ENCODE measurements at regions not wholly inside any gene's neighbourhood (a gene's known extent, or its start where the extent isn't known, plus 50 kb on each side); places are given as distances from the start of the nearest gene placed in this dataset.

DNA sequence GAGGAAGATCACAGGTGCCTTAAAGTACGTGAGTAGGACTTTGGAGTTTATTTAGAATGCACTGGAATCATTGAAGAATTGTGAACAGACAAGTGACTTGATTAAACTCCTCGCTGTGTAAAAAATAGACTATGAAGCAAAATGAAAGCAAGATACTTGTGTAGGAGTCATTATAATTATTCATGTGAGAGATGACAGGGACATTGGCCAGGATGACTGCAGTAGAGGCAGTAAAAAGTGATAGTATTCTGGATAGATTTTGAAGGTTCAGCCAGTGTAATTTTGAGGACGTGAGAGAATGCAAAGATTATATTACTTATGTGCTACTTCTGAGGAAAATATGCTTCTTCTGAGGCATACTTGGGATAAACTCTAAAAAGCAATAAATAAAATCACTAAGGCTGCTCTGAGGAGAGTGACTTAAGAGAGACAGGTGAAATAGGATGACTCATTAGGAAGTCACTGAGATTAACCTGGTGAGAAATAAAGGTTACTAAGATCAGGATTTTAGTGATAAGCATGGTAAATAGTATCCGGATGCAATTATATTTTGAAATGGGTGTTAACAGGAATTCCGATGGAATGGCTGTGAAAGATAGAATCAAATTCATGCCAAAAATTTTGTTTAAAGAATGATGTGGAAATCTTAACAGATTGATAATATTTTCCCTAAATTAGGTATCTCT lies 202.0 kb downstream of the CENPW start:
- Histone ChIP-seq H4K8ac (replicated peaks; ENCODE audit: insufficient read length, low read depth, low read length) (no peak overlapping the region), H3K23ac (ENCODE audit: insufficient read length, low read depth, low read length) (no peak overlapping the region), H3K27me3 (ENCODE audit: insufficient read depth, low read length) (no peaks in the 10 kb centered on the region), H2AK5ac (ENCODE audit: insufficient read length, low read length) (no peak overlapping the region), H4K20me1 (ENCODE audit: control insufficient read depth, insufficient read depth, insufficient read length) (no peaks in the 10 kb centered on the region), H4K91ac (ENCODE audit: insufficient read length, low read depth, low read length) (no peak overlapping the region), H2AFZ (ENCODE audit: low read length) (no peak overlapping the region), H3K4me2 (ENCODE audit: insufficient read depth, insufficient read length, low read length) (no peak overlapping the region), H3K56ac (ENCODE audit: insufficient read length, low read depth, low read length) (no peak overlapping the region), H3K79me1 (ENCODE audit: insufficient read depth, low read depth, low read length, poor library complexity, severe bottlenecking) (no peaks in the 10 kb centered on the region), H3K14ac (ENCODE audit: insufficient read depth, low read length) (no peak overlapping the region), H3K18ac (ENCODE audit: insufficient read length, low read depth, low read length) (no peak overlapping the region), H3T11ph (ENCODE audit: low read length) (no peak overlapping the region), H2BK5ac (ENCODE audit: insufficient read length, low read length) (no peak overlapping the region), H2BK120ac (ENCODE audit: low read depth, low read length, poor library complexity, severe bottlenecking) (no peak overlapping the region), H3K4me1 (ENCODE audit: insufficient read depth, low read length) (no peaks in the 10 kb centered on the region; the same call in 1 of the 2 replicates), H2BK20ac (ENCODE audit: low read depth, low read length, poor library complexity, severe bottlenecking) (no peak overlapping the region), H3K79me2 (ENCODE audit: insufficient read depth, low read length) (no peaks in the 10 kb centered on the region), H3K9ac (ENCODE audit: extremely low read depth, insufficient read length, low read length) (no peak overlapping the region), H4K5ac (ENCODE audit: insufficient read length, low read depth, low read length) (no peak overlapping the region), H2BK15ac (ENCODE audit: low read depth, low read length) (no peak overlapping the region), H2BK12ac (ENCODE audit: insufficient read length, low read depth, low read length) (no peak overlapping the region), H3K4ac (ENCODE audit: low read depth, low read length) (no peak overlapping the region), H3K9me3 (ENCODE audit: control insufficient read depth, low read depth, low read length) (no peaks in the 10 kb centered on the region), H3K27ac (ENCODE audit: insufficient read length, low read depth, low read length) (no peak overlapping the region), H3K23me2 (ENCODE audit: insufficient read length, low read depth, low read length, poor library complexity, severe bottlenecking) (no peaks in the 10 kb centered on the region)
- WGBS (ENCODE audit: extremely low coverage, insufficient read length, low lambda C conversion rate), result no CpG with 5 or more reads among the region's 5 CpGs
- no peaks in the 10 kb centered on the region for H3K27me3 Mint-ChIP-seq (ENCODE audit: low read depth)
- DNase-seq, result no peak
- H3K9me3 Mint-ChIP-seq, result peaks cover 2 to 4% of the 10 kb centered on the region in 2 experiments; a peak in 3 of 5 replicates
- H3K4me3 Mint-ChIP-seq, result no peak overlapping the region
- peaks cover 0 to 9% (median 0%) of the 10 kb centered on the region in 3 experiments; a peak in 2 of 7 replicates for H3K36me3 Mint-ChIP-seq (ENCODE audit: insufficient read depth in 1 of 3, low read depth in 3 of 3)
- H3K27ac Mint-ChIP-seq, result no peak overlapping the region
- TF ChIP-seq, protein P1, sequence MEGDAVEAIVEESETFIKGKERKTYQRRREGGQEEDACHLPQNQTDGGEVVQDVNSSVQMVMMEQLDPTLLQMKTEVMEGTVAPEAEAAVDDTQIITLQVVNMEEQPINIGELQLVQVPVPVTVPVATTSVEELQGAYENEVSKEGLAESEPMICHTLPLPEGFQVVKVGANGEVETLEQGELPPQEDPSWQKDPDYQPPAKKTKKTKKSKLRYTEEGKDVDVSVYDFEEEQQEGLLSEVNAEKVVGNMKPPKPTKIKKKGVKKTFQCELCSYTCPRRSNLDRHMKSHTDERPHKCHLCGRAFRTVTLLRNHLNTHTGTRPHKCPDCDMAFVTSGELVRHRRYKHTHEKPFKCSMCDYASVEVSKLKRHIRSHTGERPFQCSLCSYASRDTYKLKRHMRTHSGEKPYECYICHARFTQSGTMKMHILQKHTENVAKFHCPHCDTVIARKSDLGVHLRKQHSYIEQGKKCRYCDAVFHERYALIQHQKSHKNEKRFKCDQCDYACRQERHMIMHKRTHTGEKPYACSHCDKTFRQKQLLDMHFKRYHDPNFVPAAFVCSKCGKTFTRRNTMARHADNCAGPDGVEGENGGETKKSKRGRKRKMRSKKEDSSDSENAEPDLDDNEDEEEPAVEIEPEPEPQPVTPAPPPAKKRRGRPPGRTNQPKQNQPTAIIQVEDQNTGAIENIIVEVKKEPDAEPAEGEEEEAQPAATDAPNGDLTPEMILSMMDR (conservative IDR thresholded peaks at IDR 0.05), result no peak
- H3K4me1 Mint-ChIP-seq, result peaks cover 5 to 8% of the 10 kb centered on the region in 2 experiments; a peak in 3 of 4 replicates

Measured in H9 (cell line).